HepG2 (cell line): ENCODE measurements at regions not wholly inside any gene's neighbourhood (a gene's known extent, or its start where the extent isn't known, plus 50 kb on each side); places are given as distances from the start of the nearest gene placed in this dataset.

ENCODE experiments used
- ATAC-seq: fragments of 200-7000 bp; cut with Tn5 transposase; 3 replicates; pipeline ENCODE4 v1.9.1; 2020; ENCODE audit warnings: mild to moderate bottlenecking, moderate library complexity
- BruUV-seq: library from RNA; stranded (reverse); fragments of 400-500 nt; replicated peaks from 2 replicates; lab custom pipeline; 2021; lab: Mats Ljungman, UMichigan
- CTCF ChIA-PET: fragments of 300-600 bp; formaldehyde crosslinking; extraction: SDS; loops from one replicate; lab custom pipeline; 2021; ENCODE audit warnings: low total read pairs, inconsistent platforms, low intra/inter-chr PET ratio; lab: Yijun Ruan, JAX
- POLR2A ChIA-PET: fragments of 350-600 bp; sonication (Branson Sonifier 250); formaldehyde crosslinking; loops from one replicate; lab custom pipeline; 2020; ENCODE audit warnings: antibody characterized with exemption, inconsistent platforms; lab: Yijun Ruan, JAX
- DNase-seq: peaks from one replicate; pipeline ENCODE4 v3.0.0-alpha.2; 2015; ENCODE audit warnings: low spot score
- FAIRE-seq: peaks from 3 replicates; lab custom pipeline; 2011; peaks lifted over from hg19 to GRCh38; lab: Jason Lieb, UNC
- H2AFZ ChIP-seq: one replicate; pipeline ENCODE4 v1.6.1; 2011; ENCODE audit warnings: low read length, inconsistent platforms
- H3K27ac ChIP-seq: fragments of 300-600 bp; 3 replicates; pipeline ENCODE4 v1.8.0; 2011; ENCODE audit warnings: mixed run types, mild to moderate bottlenecking, mixed read lengths, low read length, inconsistent platforms; ENCODE audit not compliant: insufficient read depth; ENCODE audit errors: extremely low read length
- H3K27me3 ChIP-seq, 2 experiments: fragments of 200-600 bp in 1 of 2; 2 replicates in 1 of 2; 3 replicates in 1 of 2; pipeline versions ENCODE4 v1.6.0 to v1.8.0; 2011; ENCODE audit warnings: low read length in 2 of 2, mild to moderate bottlenecking in 2 of 2, moderate library complexity in 2 of 2, inconsistent platforms in 1 of 2; ENCODE audit not compliant: insufficient read depth in 2 of 2, control insufficient read depth in 1 of 2
- H3K36me3 ChIP-seq, 2 experiments: fragments of 200-600 bp in 1 of 2; replicated peaks in 1 of 2; 2 replicates in 1 of 2; 3 replicates in 1 of 2; pipeline versions ENCODE4 v1.5.1 to v1.8.0; 2011; ENCODE audit warnings: low read length in 2 of 2, inconsistent platforms in 1 of 2; ENCODE audit not compliant: insufficient read depth in 2 of 2, control insufficient read depth in 1 of 2
- H3K4me1 ChIP-seq: 2 replicates; pipeline ENCODE4 v1.5.1; 2012; ENCODE audit warnings: low read length, inconsistent platforms; ENCODE audit not compliant: insufficient read depth
- H3K4me2 ChIP-seq: 2 replicates; pipeline ENCODE4 v1.6.0; 2011; ENCODE audit warnings: low read depth, low read length, inconsistent platforms
- H3K4me3 ChIP-seq, 3 experiments: fragments of 200-600 bp in 1 of 3; sonication (generic), shearing (Covaris generic) in 1 of 3; replicated peaks in 1 of 3; 2 replicates each; pipeline ENCODE4 v1.5.1; 2011 to 2016; ENCODE audit warnings: low read length in 3 of 3, inconsistent platforms in 2 of 3, low read depth in 2 of 3, mild to moderate bottlenecking in 2 of 3, control low read depth in 1 of 3, mixed read lengths in 1 of 3; ENCODE audit not compliant: insufficient read depth in 1 of 3
- H3K79me2 ChIP-seq: one replicate; pipeline ENCODE4 v1.6.1; 2011; ENCODE audit warnings: low read length, inconsistent platforms; ENCODE audit not compliant: insufficient read depth
- H3K9ac ChIP-seq: 2 replicates; pipeline ENCODE4 v1.6.0; 2011; ENCODE audit warnings: mild to moderate bottlenecking, low read depth, low read length, inconsistent platforms; ENCODE audit not compliant: insufficient read depth
- H3K9me3 ChIP-seq: 2 replicates; pipeline ENCODE4 v1.5.1; 2012; ENCODE audit warnings: mild to moderate bottlenecking, low read length
- H4K20me1 ChIP-seq: 2 replicates; pipeline ENCODE4 v1.6.0; 2011; ENCODE audit warnings: inconsistent platforms, mild to moderate bottlenecking, low read length, moderate library complexity; ENCODE audit not compliant: insufficient read depth
- AGO2 ChIP-seq: fragments of 200-400 bp; formaldehyde crosslinking; optimal IDR thresholded peaks from 2 replicates; pipeline ENCODE3; 2017; ENCODE audit warnings: mild to moderate bottlenecking, low read depth, low read length, moderate library complexity
- ATF7-NPFF ChIP-seq: sonication (generic); formaldehyde crosslinking; IDR thresholded peaks from 2 replicates; pipeline ENCODE4 v1.8.1; 2023; ENCODE audit warnings: mild to moderate bottlenecking, low read depth, missing genetic modification reagents, moderate library complexity
- CAMTA2 ChIP-seq: sonication (generic); formaldehyde crosslinking; IDR thresholded peaks from 2 replicates; pipeline ENCODE4 v1.4.0; 2020; ENCODE audit warnings: mild to moderate bottlenecking, missing genetic modification reagents, borderline replicate concordance
- DR1 ChIP-seq: sonication (generic); formaldehyde crosslinking; IDR thresholded peaks from 2 replicates; pipeline ENCODE4 v1.8.0; 2021; ENCODE audit warnings: mild to moderate bottlenecking, missing genetic modification reagents, inconsistent platforms
- HOXD1 ChIP-seq: sonication (generic); formaldehyde crosslinking; IDR thresholded peaks from 2 replicates; pipeline ENCODE4 v1.5.0; 2020; ENCODE audit warnings: missing genetic modification reagents
- KAT2B ChIP-seq: fragments of 150-350 bp; IDR thresholded peaks from 2 replicates; pipeline ENCODE4 v1.6.1; 2014; ENCODE audit warnings: low read depth, low read length, borderline replicate concordance
- PAF1 ChIP-seq: IDR thresholded peaks from 2 replicates; pipeline ENCODE4 v1.6.1; 2016; ENCODE audit warnings: missing genetic modification reagents, missing compliant biosample characterization
- RBFOX2 ChIP-seq: fragments of 200-400 bp; formaldehyde crosslinking; IDR thresholded peaks from 2 replicates; pipeline ENCODE4 v1.6.1; 2017; ENCODE audit warnings: low read depth, mild to moderate bottlenecking, low read length
- SMC3 ChIP-seq: IDR thresholded peaks from 2 replicates; pipeline ENCODE4 v1.6.1; 2011; ENCODE audit warnings: low read length, improper control_type of control experiment
- ZBTB7A ChIP-seq: sonication (generic); formaldehyde crosslinking; IDR thresholded peaks from 2 replicates; pipeline ENCODE4 v1.8.0; 2022; ENCODE audit warnings: mild to moderate bottlenecking, missing genetic modification reagents
- ZFP36 ChIP-seq: fragments of 150-350 bp; IDR thresholded peaks from 2 replicates; pipeline ENCODE4 v1.6.1; 2018; ENCODE audit warnings: borderline replicate concordance, low read length, low read depth; ENCODE audit not compliant: partially characterized antibody
- ZFP36L2 ChIP-seq: sonication (generic); formaldehyde crosslinking; IDR thresholded peaks from 2 replicates; pipeline ENCODE4 v1.4.0; 2020; ENCODE audit warnings: missing genetic modification reagents
- ZMYM4 ChIP-seq: sonication (generic); formaldehyde crosslinking; IDR thresholded peaks from 2 replicates; pipeline ENCODE4 v1.8.1; 2023; ENCODE audit warnings: mild to moderate bottlenecking, missing genetic modification reagents
- ZNF317 ChIP-seq: sonication (generic); formaldehyde crosslinking; IDR thresholded peaks from 2 replicates; pipeline ENCODE4 v1.5.0; 2020; ENCODE audit warnings: mild to moderate bottlenecking, missing genetic modification reagents
- ZNF383 ChIP-seq: sonication (generic); formaldehyde crosslinking; IDR thresholded peaks from 2 replicates; pipeline ENCODE4 v1.4.0; 2020; ENCODE audit warnings: missing genetic modification reagents, mild to moderate bottlenecking, borderline replicate concordance
- ZNF550 ChIP-seq: sonication (generic); formaldehyde crosslinking; IDR thresholded peaks from 2 replicates; pipeline ENCODE4 v1.4.0; 2020; ENCODE audit warnings: mild to moderate bottlenecking, missing genetic modification reagents, borderline replicate concordance
- ZNF607 ChIP-seq: sonication (generic); formaldehyde crosslinking; IDR thresholded peaks from 2 replicates; pipeline ENCODE4 v1.5.1; 2020; ENCODE audit warnings: missing genetic modification reagents, mild to moderate bottlenecking, borderline replicate concordance
- ZNF891 ChIP-seq: sonication (generic); formaldehyde crosslinking; IDR thresholded peaks from 2 replicates; pipeline ENCODE4 v1.5.0; 2020; ENCODE audit warnings: mild to moderate bottlenecking, missing genetic modification reagents
- WGBS: methylation state at CpG from one replicate; pipeline ENCODE4 v1.1.6; 2017; ENCODE audit warnings: low lambda C conversion rate; 5-methylcytosine and 5-hydroxymethylcytosine counted together
- in situ Hi-C: cut with HindIII; loops from 2 replicates; pipeline ENCODE4 v1.10.0; 2017; ENCODE audit warnings: low pct_unique_long_range_greater_than_20kb; ENCODE audit not compliant: extremely low pct_ligation_motif_present
- intact Hi-C: fragments of 100-400 bp; cut with micrococcal nuclease; formaldehyde crosslinking; loops from one replicate; pipeline ENCODE4 v1.10.0; 2022; ENCODE audit not compliant: unreplicated experiment
- TF ChIP-seq, protein P1 (sequence below): sonication (generic); formaldehyde crosslinking; IDR thresholded peaks from 2 replicates; pipeline ENCODE4 v1.5.0; 2020; ENCODE audit warnings: mild to moderate bottlenecking, missing genetic modification reagents, moderate library complexity

DNA sequence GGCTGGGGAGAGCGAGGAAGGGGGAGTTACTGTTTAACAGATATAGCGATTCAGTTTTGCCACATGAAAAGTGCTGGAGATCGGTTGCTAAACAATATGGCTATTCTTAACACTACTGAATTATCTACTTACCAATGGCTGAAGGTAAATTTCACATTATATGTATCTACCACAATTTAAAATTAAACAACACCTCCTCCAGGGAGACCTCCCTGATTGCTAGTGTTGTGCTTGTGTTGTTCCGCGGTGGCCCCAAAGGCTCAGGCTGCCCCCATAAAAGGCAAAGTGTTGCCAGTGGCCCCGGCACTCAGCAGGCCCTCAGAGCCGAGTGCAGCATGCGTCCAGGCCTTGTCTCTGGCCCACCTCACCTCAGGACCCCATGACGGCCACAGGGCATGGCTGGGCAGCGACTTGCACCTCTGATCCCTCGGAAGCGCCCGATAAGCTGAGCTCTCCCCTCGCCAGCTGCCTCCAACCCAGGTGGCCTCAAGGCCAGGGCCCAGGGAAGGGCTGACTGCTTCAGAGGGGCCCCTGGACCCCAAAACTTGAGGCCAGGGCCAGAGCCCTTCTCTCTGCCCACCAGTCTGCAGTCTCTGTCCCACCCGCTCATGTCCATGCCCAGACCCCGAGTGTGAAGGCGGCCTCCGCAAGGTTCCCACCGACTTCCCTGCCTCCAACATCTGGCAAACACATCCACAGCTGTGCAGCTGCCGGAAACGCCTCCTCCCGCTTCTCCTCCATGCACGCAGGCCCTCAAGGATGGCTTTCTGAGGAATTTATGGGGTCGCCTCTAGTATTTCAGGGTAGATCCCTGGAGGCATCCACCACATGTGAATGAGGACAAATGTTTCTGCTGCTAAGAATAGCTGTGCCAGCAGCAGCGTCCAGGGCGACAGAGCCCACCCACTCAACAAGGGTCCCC lies 60.0 kb downstream of the NCOR2 start:
- CTCF ChIA-PET: no interaction called here
- Histone ChIP-seq H3K36me3 (no peaks in the 10 kb centered on the region; a peak in 2 of 5 replicates), H3K79me2 (peaks cover 19% of the 10 kb centered on the region), H3K4me1 (peaks cover 37% of the 10 kb centered on the region), H3K4me2 (no peak overlapping the region), H3K9me3 (no peaks in the 10 kb centered on the region)
- TF ChIP-seq ZNF383 (CRISPR knock-in tag) (no peak), ZFP36 (peak; percentile 85), ZNF891 (CRISPR knock-in tag) (no peak), DR1 (CRISPR knock-in tag) (no peak), ATF7-NPFF (CRISPR knock-in tag) (no peak), AGO2 (peak; percentile 33), CAMTA2 (CRISPR knock-in tag) (no peak)
- TF ChIP-seq, all 625 proteins: peak for 2
- Histone ChIP-seq H3K4me3 (no peak overlapping the region), H3K9ac (no peak overlapping the region), H2AFZ (no peak overlapping the region), H3K27ac (no peak overlapping the region), H4K20me1 (peaks cover 24% of the 10 kb centered on the region; the same call in 1 of the 2 replicates), H3K27me3 (no peaks in the 10 kb centered on the region)
- no peak for FAIRE-seq
- 95% methylated on average over 17 of the region's 26 CpGs for WGBS
- intact Hi-C loops (no loop called here), in situ Hi-C loops (no loop called here)
- BruUV-seq: no TSS peak
- no peak for ATAC-seq
- DNase-seq: no peak
- POLR2A ChIA-PET: no interaction called here

GRCh38 chr12:124506832-124507153 lies 60.6 kb downstream of the NCOR2 start:
- ChIA-PET POLR2A (no interaction called here), CTCF (no interaction called here)
- WGBS: 93% methylated on average over 8 of the region's 8 CpGs
- Histone ChIP-seq H3K4me2 (no peak overlapping the region), H3K27me3 (no peaks in the 10 kb centered on the region), H3K36me3 (no peaks in the 10 kb centered on the region; a peak in 2 of 5 replicates), H4K20me1 (peaks cover 24% of the 10 kb centered on the region; the same call in 1 of the 2 replicates), H3K9ac (no peak overlapping the region), H3K4me1 (peaks cover 30% of the 10 kb centered on the region), H3K27ac (no peak overlapping the region), H3K9me3 (no peaks in the 10 kb centered on the region), H2AFZ (no peak overlapping the region), H3K79me2 (peaks cover 19% of the 10 kb centered on the region), H3K4me3 (no peak overlapping the region)
- FAIRE-seq (no peak), DNase-seq (no peak), ATAC-seq (no peak)
- in situ Hi-C loops (no loop called here), intact Hi-C loops (no loop called here)
- no TSS peak for BruUV-seq
- TF ChIP-seq ZBTB7A (no peak), ZNF607 (no peak), ZNF317 (CRISPR knock-in tag) (no peak), SMC3 (no peak), ZNF550 (no peak), PAF1 (no peak), KAT2B (no peak), HOXD1 (CRISPR knock-in tag) (no peak), ZMYM4 (CRISPR knock-in tag) (no peak), ZFP36L2 (CRISPR knock-in tag) (no peak), RBFOX2 (no peak)
- TF ChIP-seq, protein P1, sequence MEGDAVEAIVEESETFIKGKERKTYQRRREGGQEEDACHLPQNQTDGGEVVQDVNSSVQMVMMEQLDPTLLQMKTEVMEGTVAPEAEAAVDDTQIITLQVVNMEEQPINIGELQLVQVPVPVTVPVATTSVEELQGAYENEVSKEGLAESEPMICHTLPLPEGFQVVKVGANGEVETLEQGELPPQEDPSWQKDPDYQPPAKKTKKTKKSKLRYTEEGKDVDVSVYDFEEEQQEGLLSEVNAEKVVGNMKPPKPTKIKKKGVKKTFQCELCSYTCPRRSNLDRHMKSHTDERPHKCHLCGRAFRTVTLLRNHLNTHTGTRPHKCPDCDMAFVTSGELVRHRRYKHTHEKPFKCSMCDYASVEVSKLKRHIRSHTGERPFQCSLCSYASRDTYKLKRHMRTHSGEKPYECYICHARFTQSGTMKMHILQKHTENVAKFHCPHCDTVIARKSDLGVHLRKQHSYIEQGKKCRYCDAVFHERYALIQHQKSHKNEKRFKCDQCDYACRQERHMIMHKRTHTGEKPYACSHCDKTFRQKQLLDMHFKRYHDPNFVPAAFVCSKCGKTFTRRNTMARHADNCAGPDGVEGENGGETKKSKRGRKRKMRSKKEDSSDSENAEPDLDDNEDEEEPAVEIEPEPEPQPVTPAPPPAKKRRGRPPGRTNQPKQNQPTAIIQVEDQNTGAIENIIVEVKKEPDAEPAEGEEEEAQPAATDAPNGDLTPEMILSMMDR (CRISPR knock-in tag): no peak
